Stimulated activated naive CD4-positive, alpha-beta T cell (primary cell): ENCODE measurements at regions not wholly inside any gene's neighbourhood (a gene's known extent, or its start where the extent isn't known, plus 50 kb on each side); places are given as distances from the start of the nearest gene placed in this dataset.
A peak's percentile ranks its signal among the peaks of the same experiment; 100 is the strongest.
"Not testable (repeated sequence)": the region's sequence is repeated elsewhere in the genome, so short reads cannot be mapped to it uniquely, and the experiment has no call there.

ENCODE experiments used
- DNase-seq, 6 experiments: peaks; one replicate each; lab custom pipeline; 2025; lab: John Stamatoyannopoulos, UW

DNA sequence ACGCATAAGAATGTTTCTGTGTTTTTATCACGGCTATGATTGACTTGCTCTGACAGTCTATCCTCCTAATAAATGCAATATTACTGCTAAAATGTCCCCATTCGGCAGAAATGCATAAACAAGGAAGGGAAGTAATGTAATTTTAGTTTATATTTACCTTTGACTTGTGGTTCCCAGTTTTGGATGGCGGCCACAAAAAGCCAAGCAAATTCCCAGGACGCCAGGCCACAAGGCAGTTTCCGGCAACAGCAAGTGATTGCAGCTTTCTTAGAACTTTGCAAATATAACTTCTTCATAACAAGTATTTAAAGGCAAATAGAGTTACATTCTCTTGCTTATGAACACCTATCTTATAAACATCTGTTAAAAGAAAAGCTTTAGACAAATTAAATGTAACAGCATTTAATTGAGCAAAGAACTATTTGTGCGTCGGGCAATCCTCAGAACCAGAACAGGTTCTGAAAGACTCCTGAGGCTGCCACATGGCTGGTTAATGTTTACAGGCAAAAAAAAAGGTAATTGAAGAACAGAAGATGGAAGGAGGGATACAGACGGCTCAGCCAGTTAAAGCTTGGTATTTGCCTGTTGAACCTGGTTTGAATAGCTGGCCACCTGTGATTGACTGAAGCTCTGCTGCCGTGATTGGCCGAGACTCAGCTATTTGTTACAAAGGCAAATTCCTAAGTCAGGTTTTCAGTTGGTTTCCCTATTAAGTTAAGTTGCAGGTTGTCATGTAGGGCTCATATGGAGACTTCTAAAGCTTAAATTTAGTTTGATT, 80.8 kb downstream of the C21orf91 start:
- no peak for DNase-seq

DNA sequence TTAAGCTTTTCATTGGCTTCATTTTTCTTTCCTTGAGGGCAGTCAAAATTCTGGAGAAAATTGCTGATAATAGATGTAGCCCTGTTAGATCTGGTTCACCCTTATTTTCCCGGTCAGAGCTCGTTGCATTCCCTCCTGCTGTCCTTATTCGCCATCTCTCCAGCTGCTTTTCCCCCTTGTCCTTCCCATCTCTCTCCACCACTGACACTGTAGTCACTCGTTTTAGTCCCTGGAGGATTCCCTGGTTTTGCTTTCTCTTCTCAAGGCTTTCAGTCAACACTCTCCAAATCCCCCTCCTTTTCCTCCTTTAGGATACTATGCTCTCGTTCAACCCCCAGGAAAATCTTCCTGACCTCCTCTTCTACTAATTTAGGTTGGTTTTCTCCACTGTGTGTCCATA, 83.1 kb downstream of the C21orf91 start:
- no peak for DNase-seq

DNA sequence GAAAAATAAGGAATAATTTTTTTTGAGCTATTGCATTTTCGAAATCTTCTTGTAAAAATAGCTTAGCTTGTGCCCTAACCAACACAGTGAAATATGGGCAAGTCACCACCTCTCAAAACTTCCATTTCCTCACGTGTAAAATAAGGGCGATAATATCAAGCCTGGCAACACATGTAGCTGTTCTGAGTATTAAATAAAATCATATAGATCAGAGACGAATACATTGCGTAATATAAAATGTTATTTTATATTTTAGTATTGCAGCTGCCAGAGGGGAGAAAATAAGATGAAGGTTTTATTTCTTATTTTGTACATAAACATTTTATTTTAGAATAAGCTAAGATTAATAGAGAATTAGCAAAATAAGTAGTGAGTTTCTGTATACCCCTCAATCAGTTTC, 85.9 kb downstream of the C21orf91 start:
- DNase-seq, result no peak

DNA sequence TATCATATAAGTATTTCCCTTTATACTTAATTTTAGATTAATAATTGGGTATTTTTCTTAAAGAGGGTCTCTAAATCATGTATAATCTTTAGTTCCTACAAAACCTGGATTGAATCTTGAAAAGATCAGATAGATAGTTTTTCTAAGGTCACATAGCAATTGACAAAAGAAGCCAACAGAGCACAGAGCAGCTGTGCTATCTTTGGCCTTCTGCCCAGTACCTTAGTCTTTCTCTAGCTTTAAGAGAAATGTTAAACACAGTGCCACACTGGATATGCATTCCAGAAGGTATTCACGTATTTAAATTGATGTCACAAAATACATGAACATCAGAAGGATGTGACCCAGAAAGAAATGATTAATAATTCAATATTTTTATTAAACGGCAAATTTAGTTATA, 86.8 kb downstream of the C21orf91 start:
- no peak for DNase-seq

DNA sequence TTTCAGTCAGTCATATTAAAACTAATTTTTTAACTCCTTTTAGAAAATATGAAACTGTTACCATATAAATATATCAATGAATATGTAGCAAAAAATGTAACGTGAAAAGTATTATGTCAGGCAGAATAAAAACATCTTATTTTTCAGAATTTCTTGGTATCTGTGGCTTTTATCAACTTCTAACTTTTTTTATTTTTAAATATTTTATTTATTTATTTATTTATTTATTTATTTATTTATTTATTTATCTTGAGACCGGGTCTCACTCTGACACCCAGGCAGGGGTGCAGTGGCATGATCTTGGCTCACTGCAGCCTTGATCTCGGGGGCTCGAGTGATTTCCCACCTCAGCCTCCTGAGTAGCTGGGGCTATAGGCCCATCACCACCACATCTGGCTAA, 87.6 kb downstream of the C21orf91 start:
- no peak for DNase-seq

DNA sequence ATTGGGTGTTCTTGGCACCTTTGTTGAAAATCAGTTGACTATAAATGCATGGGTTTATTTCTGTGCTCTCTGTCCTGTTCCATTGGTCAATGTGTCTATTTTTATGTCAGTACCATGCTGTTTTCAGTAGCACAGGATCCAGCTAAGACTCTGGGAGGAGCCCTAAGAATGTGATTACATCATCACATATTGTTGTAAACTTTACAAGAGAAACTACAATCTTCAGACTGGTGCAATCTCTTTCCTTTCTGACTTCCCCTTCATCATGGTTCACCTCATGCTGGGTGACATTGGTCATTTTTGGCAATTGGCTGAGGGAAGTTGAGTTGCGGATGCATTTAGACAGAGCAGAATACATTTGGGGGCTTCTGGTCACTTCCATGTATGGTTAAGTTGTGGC, 88.4 kb downstream of the C21orf91 start:
- no peak for DNase-seq

DNA sequence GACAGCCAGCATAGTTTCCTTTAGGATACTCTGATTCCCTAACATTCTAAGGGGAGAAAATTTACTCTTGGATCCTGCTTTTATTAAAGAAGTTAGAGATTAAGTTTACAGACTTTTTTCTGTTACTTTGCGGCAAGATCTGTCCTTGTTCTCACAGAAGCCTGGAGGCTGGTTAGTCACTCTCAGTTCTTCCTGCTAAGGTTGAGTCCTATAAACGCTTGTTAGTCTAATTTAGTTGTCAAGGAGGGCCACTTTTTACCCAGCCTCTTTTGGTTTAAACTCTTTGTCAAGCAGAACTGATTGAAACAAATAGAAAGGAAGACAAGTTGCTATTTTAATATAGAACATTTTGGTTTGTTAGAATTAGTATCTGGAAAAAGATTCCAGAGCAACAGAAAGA, 89.7 kb downstream of the C21orf91 start:
- no peak for DNase-seq

DNA sequence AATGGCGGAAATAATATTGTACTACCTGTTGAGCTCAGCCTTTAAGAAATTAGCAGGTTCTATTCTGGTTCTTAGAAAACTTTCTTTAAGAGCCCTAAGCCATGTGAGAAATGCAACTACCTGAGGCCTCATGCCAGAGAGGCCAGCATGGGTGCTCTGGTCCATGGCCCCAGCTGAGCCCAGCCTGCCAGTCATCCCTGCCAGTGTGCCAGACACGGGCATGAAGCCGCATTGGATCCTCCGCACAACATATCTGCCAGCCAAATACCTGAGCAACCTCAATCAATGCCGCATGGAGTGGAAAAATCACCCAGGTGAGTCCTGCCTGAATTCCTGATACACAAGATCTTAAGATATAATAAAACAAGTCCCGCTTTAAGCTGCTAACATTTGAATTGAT, 91.8 kb downstream of the C21orf91 start:
- no peak for DNase-seq

DNA sequence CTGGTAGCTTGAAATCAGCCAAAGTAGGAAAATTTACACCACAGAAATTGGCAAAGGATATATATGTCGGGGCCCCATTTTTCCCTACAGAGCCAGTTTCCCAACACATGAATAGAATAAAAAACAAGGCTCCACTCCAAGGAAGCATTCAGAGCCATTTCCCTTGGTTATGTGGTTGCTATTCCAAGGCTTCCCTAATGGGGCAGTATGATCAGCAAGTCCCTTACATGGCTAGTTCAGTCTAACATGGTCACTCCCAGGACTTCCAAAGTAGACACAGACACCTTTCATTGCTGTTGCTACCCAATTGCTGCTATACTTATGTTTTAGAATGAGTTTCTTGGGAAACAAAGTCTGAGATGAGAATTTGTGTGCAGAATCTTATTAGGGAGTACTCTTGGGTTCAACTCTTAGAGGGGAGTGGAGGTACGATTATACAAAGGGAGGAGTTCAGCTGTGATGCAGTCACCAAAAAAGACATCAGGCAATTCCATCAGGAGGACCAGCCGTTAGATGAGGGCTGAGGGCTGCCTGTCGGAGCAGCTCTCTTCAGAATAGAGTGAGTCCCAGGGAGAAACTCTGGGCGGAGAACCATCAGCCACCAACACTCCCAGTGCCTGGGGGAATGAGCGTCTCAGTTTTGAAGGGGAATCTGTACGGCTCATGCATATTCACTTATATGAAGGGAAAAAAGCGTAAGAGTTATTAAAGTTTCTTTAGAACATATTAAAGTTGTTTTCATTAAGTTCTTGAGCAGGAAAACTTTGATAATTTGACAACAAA, 92.9 kb downstream of the C21orf91 start:
- no peak for DNase-seq

DNA sequence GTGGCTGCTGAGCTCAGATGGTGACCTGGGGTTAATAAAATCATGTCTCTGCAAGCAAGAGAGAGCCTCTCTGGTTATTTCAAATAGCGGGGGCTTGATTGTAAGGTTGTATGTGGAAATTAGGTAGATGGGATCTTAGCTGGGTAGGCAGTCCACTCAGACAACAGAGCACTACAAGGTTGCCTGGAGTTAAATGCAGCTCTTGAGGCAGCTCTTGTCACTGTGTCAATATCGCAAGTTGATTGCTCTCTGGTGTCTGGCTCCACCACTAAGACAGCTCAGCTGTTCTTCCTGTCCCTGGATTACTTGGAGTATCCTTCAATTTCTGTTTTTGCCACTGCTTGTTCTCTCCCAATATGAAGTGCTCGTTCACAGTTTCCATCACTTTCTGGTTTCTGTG, 93.8 kb downstream of the C21orf91 start:
- DNase-seq, result no peak

DNA sequence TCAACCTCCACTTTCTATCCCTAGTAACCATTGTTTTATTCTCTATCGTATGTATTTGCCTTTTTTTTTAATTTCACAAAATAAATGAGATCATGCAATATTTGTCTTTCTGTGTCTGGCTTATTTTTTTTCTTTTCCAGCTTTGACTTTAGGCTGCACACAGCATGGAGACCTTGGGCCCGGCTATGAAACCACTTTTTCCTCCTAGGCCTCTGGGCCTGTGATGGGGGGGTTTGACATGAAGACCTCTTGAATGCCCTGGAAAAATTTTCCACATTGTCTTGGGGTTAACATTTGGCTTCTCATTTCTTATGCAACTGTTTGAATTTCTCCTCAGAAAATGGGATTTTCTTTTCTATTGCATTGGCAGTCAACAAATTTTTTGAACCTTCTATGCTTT, 100.2 kb upstream of the BTG3 start:
- DNase-seq, result no peak

DNA sequence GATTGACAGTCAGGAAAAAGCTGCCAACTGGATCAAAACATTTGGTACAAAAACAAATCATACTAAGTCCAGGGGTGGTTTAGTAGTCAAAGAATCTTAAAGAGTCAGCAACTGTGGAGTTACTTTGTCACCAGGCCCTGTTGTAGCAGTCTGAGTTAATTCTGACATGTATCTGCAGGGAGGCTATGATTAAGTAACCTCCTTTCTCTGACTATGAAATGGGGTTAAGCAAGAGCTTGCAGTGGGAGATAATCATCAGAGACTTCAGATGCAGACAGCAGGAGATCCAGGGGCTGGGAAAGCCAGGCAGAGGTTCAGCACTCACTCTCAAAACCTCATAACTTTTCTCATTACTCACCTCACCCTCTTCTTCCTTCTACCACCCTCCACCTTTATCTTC, 99.2 kb upstream of the BTG3 start:
- DNase-seq, result no peak

DNA sequence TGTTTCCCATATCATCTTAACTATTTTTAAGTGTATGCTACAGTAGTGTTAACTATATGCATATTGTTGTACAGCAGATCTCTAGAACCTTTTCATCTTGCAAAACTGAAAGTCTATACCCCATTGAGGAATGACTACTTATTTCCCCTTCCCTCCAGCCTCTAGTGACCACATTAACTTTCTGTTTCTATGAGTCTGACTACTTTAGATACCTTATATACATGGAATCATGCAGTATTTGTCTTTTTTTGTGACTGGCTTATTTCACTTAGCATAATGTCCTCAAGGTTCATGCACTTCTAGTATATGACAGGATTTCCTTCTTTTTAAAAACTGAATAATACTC, 96.5 kb upstream of the BTG3 start:
- no peak for DNase-seq

DNA sequence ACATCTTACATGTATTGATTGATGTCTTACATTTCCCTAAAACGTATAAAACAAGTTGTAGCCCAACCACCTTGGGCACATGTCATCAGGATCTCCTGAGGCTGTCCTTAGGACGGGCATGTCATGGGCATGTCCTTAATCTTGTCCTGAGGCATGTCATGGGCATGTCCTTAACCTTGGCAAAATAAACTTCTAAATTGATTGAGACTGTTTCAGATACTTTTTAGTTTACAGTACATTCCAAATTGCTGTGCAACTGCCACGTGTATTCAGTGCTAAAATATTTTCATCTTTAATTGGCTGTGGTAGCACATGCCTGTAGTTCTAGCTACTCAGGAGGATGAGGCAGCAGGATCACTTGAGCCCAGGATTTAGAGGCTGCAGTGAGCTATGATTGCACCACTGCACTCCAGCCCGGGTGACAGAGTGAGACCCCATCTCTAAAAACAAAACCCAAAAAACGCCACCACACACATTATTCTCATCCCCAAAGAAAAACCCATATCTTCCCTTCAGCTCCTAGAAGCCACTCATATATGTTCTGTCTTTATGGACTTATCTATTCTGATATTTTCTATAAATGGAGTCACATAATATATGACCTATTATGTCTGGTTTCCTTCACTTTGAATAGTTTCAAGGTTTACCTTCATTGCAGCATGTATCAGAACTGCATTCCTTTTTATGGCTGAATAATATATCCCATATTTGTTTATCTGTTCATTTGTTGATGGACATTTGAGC, 96.0 kb upstream of the BTG3 start:
- DNase-seq, result no peak

DNA sequence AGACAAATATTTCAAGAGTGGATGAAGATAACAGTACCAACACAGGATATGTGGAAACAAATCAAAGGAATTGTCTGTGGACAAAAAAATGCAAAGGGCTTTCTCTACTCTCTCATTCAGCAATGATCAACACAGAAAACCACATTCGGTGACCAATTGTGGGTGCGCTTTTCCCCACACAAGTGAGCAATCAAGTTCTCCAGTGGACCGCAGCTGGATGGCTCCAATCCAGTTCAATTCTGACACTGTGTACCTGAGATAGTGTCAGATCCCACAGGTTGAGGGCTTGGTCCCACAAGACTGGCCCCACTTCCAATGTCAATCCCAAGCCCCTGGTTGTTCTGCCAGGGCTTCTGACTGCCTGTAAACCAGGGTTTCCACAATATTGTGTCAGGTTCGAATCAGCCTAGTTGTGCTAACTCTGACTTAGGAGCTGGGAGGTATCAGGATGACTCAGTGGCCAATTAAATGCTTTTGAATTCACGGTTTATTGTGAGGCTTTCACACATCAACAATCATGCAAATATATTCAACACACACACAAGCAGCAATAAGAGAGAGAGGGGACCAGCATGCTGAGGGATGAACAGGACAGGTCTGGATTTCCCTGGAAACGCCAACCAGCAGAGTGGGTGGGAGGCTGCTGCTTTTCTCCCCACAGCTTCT, 87.0 kb upstream of the BTG3 start:
- no peak for DNase-seq

DNA sequence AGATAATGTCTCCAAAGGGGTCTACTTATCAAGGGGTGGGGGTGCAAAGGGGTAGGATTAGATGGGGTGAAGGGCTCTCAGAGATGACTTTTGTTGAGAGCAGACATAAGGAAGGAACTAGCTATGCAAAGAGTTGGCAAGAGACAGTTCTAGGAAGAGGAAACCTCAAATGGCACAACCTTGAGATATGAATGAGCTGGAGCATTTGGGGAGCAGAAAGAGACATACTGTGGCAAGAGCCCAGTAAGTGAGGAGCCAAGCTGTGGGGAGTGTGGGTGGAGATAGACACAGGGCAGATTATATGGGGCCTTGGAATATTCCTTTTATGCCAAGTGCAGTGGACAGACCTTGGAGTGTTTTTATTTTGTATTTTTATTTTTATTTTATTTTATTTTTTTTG, 84.8 kb upstream of the BTG3 start:
- no peak for DNase-seq

DNA sequence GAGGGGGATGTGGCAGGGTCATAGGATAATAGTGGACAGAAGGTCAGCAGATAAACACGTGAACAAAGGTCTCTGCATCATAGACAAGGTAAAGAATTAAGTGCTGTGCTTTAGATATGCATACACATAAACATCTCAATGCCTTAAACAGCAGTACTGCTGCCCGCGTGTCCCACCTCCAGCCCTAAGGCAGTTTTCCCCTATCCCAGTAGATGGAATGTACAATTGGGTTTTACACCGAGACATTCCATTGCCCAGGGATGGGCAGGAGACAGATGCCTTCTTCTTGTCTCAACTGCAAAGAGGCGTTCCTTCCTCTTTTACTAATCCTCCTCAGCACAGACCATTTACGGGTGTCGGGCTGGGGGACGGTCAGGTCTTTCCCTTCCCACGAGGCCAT, 81.7 kb upstream of the BTG3 start:
- DNase-seq, result not testable (repeated sequence)

DNA sequence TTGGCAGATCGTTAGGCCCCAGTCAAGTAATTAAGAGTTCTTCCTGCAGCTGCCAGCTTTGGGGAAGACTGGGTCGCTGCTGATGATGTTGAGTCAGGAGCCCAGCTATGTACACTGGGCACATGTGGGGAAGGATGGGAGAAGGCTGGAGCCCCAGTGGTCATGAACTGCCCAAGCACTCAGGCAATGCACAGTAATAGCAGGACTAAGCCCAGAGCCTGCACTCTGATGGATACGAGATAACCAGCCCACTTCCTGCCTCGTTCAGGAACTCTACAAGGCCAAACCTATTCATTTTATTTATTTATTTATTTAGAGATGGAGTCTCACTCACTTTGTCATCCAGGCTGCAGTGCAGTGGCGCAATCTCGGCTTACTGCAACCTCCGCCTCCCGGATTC, 81.1 kb upstream of the BTG3 start:
- DNase-seq, result no peak

DNA sequence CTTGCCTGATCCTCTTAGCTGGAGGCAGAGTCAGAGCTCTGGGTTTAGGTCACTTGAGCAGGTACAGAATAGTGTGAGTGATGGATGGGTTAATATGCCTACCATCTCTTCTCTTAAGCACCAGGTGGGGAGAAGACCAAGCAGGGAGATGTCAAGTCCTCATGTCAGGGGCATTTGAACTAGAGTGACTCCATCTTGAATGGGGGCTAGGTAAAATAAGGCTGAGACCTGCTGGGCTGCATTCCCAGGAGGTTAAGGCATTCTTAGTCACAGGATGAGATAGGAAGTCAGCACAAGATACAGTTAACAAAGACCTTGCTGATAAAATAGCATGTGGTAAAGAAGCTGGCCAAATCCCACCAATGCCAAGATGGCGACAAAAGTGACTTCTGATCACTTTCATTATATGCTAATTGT, 77.4 kb upstream of the BTG3 start:
- DNase-seq, result no peak

DNA sequence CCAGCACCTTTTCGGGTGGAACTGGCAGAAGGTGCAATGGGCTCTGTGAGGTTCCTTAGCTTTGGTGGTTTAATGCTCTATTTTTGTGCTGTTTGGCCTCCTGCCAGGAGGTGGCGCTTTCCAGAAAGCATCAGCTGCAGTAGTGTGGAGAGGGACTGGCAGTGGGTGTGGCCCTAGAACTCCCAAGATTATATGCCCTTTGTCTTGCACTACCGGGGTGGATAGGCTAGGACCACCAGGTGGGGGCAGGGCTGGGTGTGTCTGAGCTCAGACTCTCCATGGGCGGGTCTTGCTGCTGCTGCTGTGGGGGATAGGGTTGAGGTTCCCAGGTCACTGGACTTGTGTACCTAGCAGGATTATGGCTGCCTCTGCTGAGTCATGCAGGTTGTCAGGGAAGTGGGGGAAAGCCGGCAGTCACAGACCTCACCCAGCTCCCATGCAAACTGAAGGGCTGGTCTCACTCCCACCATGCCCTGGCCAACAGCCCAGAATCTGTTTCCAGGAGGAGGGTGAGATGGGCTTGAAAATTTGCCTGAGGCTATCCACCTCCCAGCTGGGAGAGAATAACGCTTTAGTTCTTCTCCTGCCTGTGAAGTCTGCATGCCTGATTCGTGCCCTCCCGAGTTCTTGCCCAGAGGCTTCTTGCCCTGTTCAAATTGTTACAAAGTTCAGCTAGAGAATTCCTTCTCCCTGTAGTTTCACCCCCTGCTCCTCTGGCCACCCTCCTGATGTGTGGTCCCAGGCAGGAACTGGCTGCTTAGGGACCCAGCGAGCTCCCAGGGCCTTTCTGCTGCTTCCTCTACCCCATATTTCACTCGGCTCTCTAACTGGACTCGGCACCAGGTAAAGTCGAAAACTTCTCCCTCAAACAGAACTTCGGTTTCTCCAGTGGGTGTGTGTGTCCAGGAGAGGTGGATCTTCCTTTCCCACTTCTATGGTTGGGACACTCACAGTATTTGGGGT, 76.5 kb upstream of the BTG3 start:
- DNase-seq, result peak in 5 of 6 experiments; percentile 13 to 40 (median 24)

DNA sequence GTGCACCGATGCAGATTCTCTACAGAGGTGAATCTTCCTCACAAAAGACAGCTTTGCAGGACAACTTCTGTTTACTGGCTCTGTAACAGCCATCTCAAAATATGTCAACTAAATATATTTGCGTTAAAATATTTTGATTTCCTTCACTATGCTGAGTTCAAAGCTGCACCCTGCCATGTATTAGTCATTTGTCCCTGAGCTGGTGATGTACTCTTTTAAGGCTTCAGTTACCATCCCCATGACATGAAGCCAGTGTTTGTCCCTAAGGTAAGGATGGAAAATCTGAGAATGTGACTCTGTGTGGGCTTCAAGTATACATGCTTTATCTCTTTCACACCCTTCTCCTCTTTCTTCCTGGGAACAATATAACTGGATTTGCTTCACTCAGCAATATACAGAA, 70.2 kb upstream of the BTG3 start:
- DNase-seq, result no peak
